PC-3 (cell line): ENCODE measurements at regions not wholly inside any gene's neighbourhood (a gene's known extent, or its start where the extent isn't known, plus 50 kb on each side); places are given as distances from the start of the nearest gene placed in this dataset.

ENCODE experiments used
- CTCF ChIP-seq: fragments of 300-600 bp; sonication (generic); conservative IDR thresholded peaks from 2 replicates; pipeline ENCODE4 v1.5.1; 2017; ENCODE audit warnings: antibody characterized with exemption, low read depth, mild to moderate bottlenecking, low read length
- EZH2 ChIP-seq: fragments of 300-600 bp; sonication (generic); IDR thresholded peaks from one replicate; pipeline ENCODE4 v1.6.1; 2017; ENCODE audit warnings: antibody characterized with exemption, mild to moderate bottlenecking, low read length; ENCODE audit not compliant: unreplicated experiment
- EZH2phosphoT487 ChIP-seq: fragments of 300-600 bp; sonication (generic); IDR thresholded peaks from 2 replicates; pipeline ENCODE4 v1.6.1; 2018; ENCODE audit warnings: mild to moderate bottlenecking, antibody characterized with exemption, low read length, borderline replicate concordance

GRCh38 chr4:147354237-147354636 is 126.7 kb upstream of the EDNRA start:
- no peak for TF ChIP-seq EZH2
- TF ChIP-seq CTCF, result no peak
- TF ChIP-seq EZH2phosphoT487, result no peak
